ENCODE measurements at regions not wholly inside any gene's neighbourhood (a gene's known extent, or its start where the extent isn't known, plus 50 kb on each side); places are given as distances from the start of the nearest gene placed in this dataset.

DNA sequence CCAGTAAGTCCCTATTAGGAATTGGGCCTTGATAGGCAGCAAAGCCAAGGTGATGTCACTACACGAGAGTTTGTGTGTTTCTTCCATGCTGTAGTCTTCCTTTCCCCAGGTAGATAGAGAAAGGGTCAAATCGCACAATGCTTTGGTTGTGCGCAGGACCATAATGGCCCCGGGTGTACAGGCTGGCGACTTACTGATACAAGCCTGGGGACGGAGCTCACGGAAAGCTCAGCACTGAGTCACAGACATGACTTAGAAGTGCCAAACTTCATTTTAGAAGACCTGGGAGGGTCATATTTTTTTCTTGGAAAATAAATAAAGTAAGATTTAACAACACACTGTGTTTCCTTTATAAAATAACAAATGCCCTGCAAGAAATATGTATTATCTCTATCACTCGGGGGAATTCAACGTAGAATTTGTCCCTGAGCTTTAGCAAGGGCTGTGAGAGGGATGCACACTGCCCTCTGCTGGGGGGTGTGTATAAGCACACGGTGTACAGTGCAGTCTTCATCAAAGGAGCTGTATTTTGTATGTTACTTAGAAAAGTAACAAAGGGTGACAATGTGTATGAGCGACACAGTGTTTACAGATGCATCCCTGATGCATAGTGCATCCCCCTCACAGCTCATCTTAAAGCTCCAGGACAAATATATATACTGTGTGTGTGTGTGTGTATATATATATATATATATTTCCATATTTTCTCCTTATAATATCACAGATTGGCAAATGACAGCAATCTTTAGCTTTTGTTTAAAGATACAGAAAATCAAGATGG is 254.5 kb upstream of the VEGFC start:
- TF ChIP-seq, protein P1, sequence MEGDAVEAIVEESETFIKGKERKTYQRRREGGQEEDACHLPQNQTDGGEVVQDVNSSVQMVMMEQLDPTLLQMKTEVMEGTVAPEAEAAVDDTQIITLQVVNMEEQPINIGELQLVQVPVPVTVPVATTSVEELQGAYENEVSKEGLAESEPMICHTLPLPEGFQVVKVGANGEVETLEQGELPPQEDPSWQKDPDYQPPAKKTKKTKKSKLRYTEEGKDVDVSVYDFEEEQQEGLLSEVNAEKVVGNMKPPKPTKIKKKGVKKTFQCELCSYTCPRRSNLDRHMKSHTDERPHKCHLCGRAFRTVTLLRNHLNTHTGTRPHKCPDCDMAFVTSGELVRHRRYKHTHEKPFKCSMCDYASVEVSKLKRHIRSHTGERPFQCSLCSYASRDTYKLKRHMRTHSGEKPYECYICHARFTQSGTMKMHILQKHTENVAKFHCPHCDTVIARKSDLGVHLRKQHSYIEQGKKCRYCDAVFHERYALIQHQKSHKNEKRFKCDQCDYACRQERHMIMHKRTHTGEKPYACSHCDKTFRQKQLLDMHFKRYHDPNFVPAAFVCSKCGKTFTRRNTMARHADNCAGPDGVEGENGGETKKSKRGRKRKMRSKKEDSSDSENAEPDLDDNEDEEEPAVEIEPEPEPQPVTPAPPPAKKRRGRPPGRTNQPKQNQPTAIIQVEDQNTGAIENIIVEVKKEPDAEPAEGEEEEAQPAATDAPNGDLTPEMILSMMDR (IDR thresholded peaks at IDR 0.05) = peak; percentile 73 to 92 (median 86)
- TF ChIP-seq POLR2A (IDR thresholded peaks at IDR 0.05) = no peak
- DNase-seq (peak; percentile 33 to 66 (median 53)), ATAC-seq (peak in 3 of 4 donors; percentile 85 to 89 (median 88))
- WGBS, 4 donors = 35 to 47% (median 37%) methylated on average over 10 to 11 of the region's 11 CpGs
- Histone ChIP-seq H3K9me3 (no peaks in the 10 kb centered on the region), H3K27me3 (peaks cover 0 to 3% (median 0%) of the 10 kb centered on the region in 9 donors), H3K4me1 (no peaks in the 10 kb centered on the region), H3K4me3 (no peak overlapping the region), H3K36me3 (no peaks in the 10 kb centered on the region), H3K27ac (no peak overlapping the region)
- intact Hi-C loops (cut with DNase I) = loop anchor here (1.0 to 10.0 kb wide), 12 partner anchors 252 to 1012 kb away; partner anchors contain the start of gene VEGFC (in 8 of the 10)

DNA sequence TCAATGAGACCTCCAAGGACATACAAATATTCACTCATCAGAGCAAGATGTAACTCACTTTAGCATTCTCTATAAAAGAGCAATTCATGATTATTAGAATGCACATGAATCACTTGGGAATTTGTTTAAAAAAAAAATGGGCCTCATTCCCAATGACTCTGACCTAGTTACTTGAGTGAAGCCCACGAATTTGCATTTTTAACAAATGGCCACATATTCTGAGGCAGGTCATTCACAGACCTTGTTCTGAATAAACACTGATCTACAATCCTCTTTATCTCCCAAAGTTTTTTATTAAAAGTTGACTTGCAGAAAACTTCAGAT is 255.1 kb upstream of the VEGFC start:
- WGBS, 4 donors = 3 to 7% (median 4%) methylated on average over 1 of the region's 1 CpG
- no peak overlapping the region for H3K27ac ChIP-seq

DNA sequence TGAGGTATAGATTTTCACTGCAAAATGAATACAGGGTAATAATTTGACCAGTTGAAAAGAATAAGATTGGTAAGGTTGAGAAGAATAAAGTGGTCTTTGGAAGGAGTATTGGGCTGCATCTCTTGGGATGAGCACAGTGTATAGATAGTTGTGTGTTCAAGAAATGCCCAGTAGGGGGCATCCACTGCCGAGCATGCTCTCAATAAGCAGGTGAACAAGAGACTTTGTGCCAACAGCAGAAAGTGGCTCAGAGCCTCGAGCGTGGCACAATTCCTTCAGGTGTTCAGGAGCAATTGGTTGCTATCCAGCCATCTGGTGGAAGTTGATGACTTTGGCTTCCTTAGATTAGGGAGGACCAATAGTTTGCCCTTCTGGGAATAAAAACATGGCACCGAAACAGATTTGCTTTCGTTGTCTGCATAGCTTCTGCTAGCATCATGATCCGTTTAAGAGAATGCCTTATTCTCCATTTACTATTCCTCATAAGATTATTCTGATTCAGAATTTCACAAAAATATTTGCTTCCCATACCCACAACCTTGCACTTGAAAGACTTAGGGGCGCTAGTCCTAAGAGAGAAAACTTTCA is 258.1 kb upstream of the NEIL3 start:
- Histone ChIP-seq H3K27ac (no peak overlapping the region), H3K4me3 (no peak overlapping the region), H3K36me3 (no peaks in the 10 kb centered on the region), H3K27me3 (peaks cover 0 to 3% (median 0%) of the 10 kb centered on the region in 9 donors), H3K4me1 (no peaks in the 10 kb centered on the region), H3K9me3 (no peaks in the 10 kb centered on the region)
- TF ChIP-seq, protein P1 (IDR thresholded peaks at IDR 0.05) = peak in 7 of 12 donors; percentile 16 to 29 (median 27)
- no peak for TF ChIP-seq POLR2A (IDR thresholded peaks at IDR 0.05)
- intact Hi-C loops (cut with DNase I) = loop anchor here in 1 of 10 donors (10.0 kb wide), 1 partner anchor 257 kb away; the partner anchor contains the start of gene VEGFC
- WGBS, 4 donors = 73 to 81% (median 76%) methylated on average over 7 of the region's 7 CpGs
- no peak for ATAC-seq
- no peak for DNase-seq

More for the DNA sequence above, 255.1 kb upstream of the VEGFC start:
- DNase-seq (no peak), ATAC-seq (no peak)
- intact Hi-C loops (cut with DNase I) = loop anchor here (1.0 to 10.0 kb wide), 12 partner anchors 253 to 1013 kb away; partner anchors contain the start of gene VEGFC (in 8 of the 10)
- no peak overlapping the region for H3K4me3 ChIP-seq
- no peaks in the 10 kb centered on the region for H3K4me1 ChIP-seq
- TF ChIP-seq POLR2A (IDR thresholded peaks at IDR 0.05) = no peak
- TF ChIP-seq, protein P1 (IDR thresholded peaks at IDR 0.05) = no peak
- H3K36me3 ChIP-seq = no peaks in the 10 kb centered on the region
- H3K9me3 ChIP-seq = no peaks in the 10 kb centered on the region
- peaks cover 0 to 3% (median 0%) of the 10 kb centered on the region in 9 donors for H3K27me3 ChIP-seq

Measured in heart left ventricle (tissue), 16 donors.